ENCODE measurements at regions not wholly inside any gene's neighbourhood (a gene's known extent, or its start where the extent isn't known, plus 50 kb on each side); places are given as distances from the start of the nearest gene placed in this dataset.
"Not testable (repeated sequence)": the region's sequence is repeated elsewhere in the genome, so short reads cannot be mapped to it uniquely, and the experiment has no call there.

GRCh38 chr9:129545876-129546275 lies 75.0 kb downstream of the C9orf50 start:
- not testable (repeated sequence) for DNase-seq (ENCODE audit: low read depth in 2 of 2)

GRCh38 chr9:129544761-129545160 lies 76.1 kb downstream of the C9orf50 start:
- DNase-seq (ENCODE audit: low read depth in 2 of 2): no peak

- DNase-seq (ENCODE audit: low read depth in 2 of 2): no peak
Observed at GRCh38 chr9:129542741-129543140, 78.2 kb downstream of the C9orf50 start.

GRCh38 chr9:129541270-129541669 lies 79.6 kb downstream of the C9orf50 start:
- no peak for DNase-seq (ENCODE audit: low read depth in 2 of 2)

GRCh38 chr9:129539446-129539845 lies 81.5 kb downstream of the C9orf50 start:
- DNase-seq (ENCODE audit: low read depth in 2 of 2): no peak

GRCh38 chr9:129531860-129532402 lies 89.0 kb downstream of the C9orf50 start:
- DNase-seq (ENCODE audit: low read depth in 2 of 2): not testable (repeated sequence)

- DNase-seq (ENCODE audit: low read depth in 2 of 2): not testable (repeated sequence)
Observed at GRCh38 chr9:129527955-129528354, 92.9 kb downstream of the C9orf50 start.

GRCh38 chr9:129525656-129526196 lies 95.2 kb downstream of the C9orf50 start:
- DNase-seq (ENCODE audit: low read depth in 2 of 2): no peak

- no peak for DNase-seq (ENCODE audit: low read depth in 2 of 2)
Observed at GRCh38 chr9:129524582-129525270, 96.2 kb downstream of the C9orf50 start.

- no peak for DNase-seq (ENCODE audit: low read depth in 2 of 2)
Observed at GRCh38 chr9:129523943-129524581, 96.8 kb downstream of the C9orf50 start.

- DNase-seq (ENCODE audit: low read depth in 2 of 2): no peak
Observed at GRCh38 chr9:129522351-129522750, 98.5 kb downstream of the C9orf50 start.

- DNase-seq (ENCODE audit: low read depth in 2 of 2): no peak
Observed at GRCh38 chr9:129520082-129520481, 100.8 kb downstream of the C9orf50 start.

GRCh38 chr9:129518074-129518473 lies 102.8 kb downstream of the C9orf50 start:
- DNase-seq (ENCODE audit: low read depth in 2 of 2): no peak

- DNase-seq (ENCODE audit: low read depth in 2 of 2): no peak
Observed at GRCh38 chr9:129517006-129517405, 103.9 kb downstream of the C9orf50 start.

GRCh38 chr9:129514891-129515290 lies 106.0 kb downstream of the C9orf50 start:
- no peak for DNase-seq (ENCODE audit: low read depth in 2 of 2)

- DNase-seq (ENCODE audit: low read depth in 2 of 2): no peak
Observed at GRCh38 chr9:129514497-129514867, 106.4 kb downstream of the C9orf50 start.

- DNase-seq (ENCODE audit: low read depth in 2 of 2): no peak
Observed at GRCh38 chr9:129513856-129514496, 106.9 kb downstream of the C9orf50 start.

- DNase-seq (ENCODE audit: low read depth in 2 of 2): no peak
Observed at GRCh38 chr9:129513282-129513681, 107.6 kb downstream of the C9orf50 start.

- DNase-seq (ENCODE audit: low read depth in 2 of 2): no peak
Observed at GRCh38 chr9:129511285-129511900, 109.5 kb downstream of the C9orf50 start.

- no peak for DNase-seq (ENCODE audit: low read depth in 2 of 2)
Observed at GRCh38 chr9:129509533-129509928, 111.4 kb downstream of the C9orf50 start.

- no peak for DNase-seq (ENCODE audit: low read depth in 2 of 2)
Observed at GRCh38 chr9:129507805-129508204, 113.1 kb downstream of the C9orf50 start.

GRCh38 chr9:129506892-129507291 lies 114.0 kb downstream of the C9orf50 start:
- no peak for DNase-seq (ENCODE audit: low read depth in 2 of 2)

Measured in stimulated activated CD8-positive, alpha-beta memory T cell treated with anti-CD3 and anti-CD28 coated beads, Interleukin-2, amount 100 ng/mL, for 48 hours (primary cell).